Panc1 (cell line): ENCODE measurements at regions not wholly inside any gene's neighbourhood (a gene's known extent, or its start where the extent isn't known, plus 50 kb on each side); places are given as distances from the start of the nearest gene placed in this dataset.

Experiments
- ATAC-seq: fragments of 200-7000 bp; cut with Tn5 transposase; 2 replicates; pipeline ENCODE4 v1.9.1; 2020; ENCODE audit warnings: mild to moderate bottlenecking, moderate library complexity
- BruUV-seq: library from RNA; stranded (reverse); fragments of 400-500 nt; replicated peaks from 2 replicates; lab custom pipeline; 2021; lab: Mats Ljungman, UMichigan
- CTCF ChIA-PET: fragments of 300-600 bp; sonication (Branson Sonifier 250); formaldehyde crosslinking; loops from one replicate; lab custom pipeline; 2022; ENCODE audit warnings: antibody characterized with exemption; lab: Charles Lee
- POLR2A ChIA-PET: fragments of 300-600 bp; sonication (Branson Sonifier 250); formaldehyde crosslinking; loops from one replicate; lab custom pipeline; 2022; ENCODE audit warnings: antibody characterized with exemption; lab: Charles Lee
- DNase-seq: peaks from one replicate; pipeline ENCODE4 v3.0.0-alpha.2; 2010; ENCODE audit warnings: low read depth, low spot score
- H3K27ac ChIP-seq: 2 replicates; pipeline ENCODE4 v1.5.1; 2011; ENCODE audit warnings: mild to moderate bottlenecking, low read length, inconsistent platforms
- H3K27me3 ChIP-seq: fragments of 200-500 bp; sonication (Bioruptor generic); 2 replicates; pipeline ENCODE4 v1.6.0; 2014; ENCODE audit warnings: low read length, inconsistent platforms; ENCODE audit not compliant: control insufficient read depth, insufficient read depth
- H3K36me3 ChIP-seq: fragments of 200-500 bp; sonication (Bioruptor generic); 2 replicates; pipeline ENCODE4 v1.5.1; 2014; ENCODE audit warnings: inconsistent platforms, mild to moderate bottlenecking, low read length, moderate library complexity; ENCODE audit not compliant: control insufficient read depth, insufficient read depth
- H3K4me1 ChIP-seq: 2 replicates; pipeline ENCODE4 v1.5.1; 2011; ENCODE audit warnings: inconsistent platforms, mild to moderate bottlenecking, low read length, moderate library complexity; ENCODE audit not compliant: control insufficient read depth, insufficient read depth
- H3K4me3 ChIP-seq, 2 experiments: 2 replicates each; pipeline ENCODE4 v1.5.1; 2011 to 2012; ENCODE audit warnings: low read depth in 2 of 2, low read length in 2 of 2, mild to moderate bottlenecking in 2 of 2, inconsistent platforms in 1 of 2, moderate library complexity in 1 of 2
- H3K9me3 ChIP-seq: fragments of 200-500 bp; sonication (Bioruptor generic); 2 replicates; pipeline ENCODE4 v1.5.1; 2014; ENCODE audit warnings: low read depth, mild to moderate bottlenecking, inconsistent platforms, low read length, moderate library complexity; ENCODE audit not compliant: control insufficient read depth, insufficient read depth
- CTCF ChIP-seq: fragments of 450-650 bp; IDR thresholded peaks from 2 replicates; pipeline ENCODE4 v1.5.1; 2017; ENCODE audit warnings: mild to moderate bottlenecking
- POLR2AphosphoS5 ChIP-seq: IDR thresholded peaks from 2 replicates; pipeline ENCODE4 v1.6.1; 2012; ENCODE audit warnings: mild to moderate bottlenecking, low read depth, low read length, moderate library complexity
- SIN3A ChIP-seq: IDR thresholded peaks from 2 replicates; pipeline ENCODE4 v1.6.1; 2012; ENCODE audit warnings: low read depth, mild to moderate bottlenecking, low read length, moderate library complexity, borderline replicate concordance; ENCODE audit not compliant: insufficient read depth
- TCF7L2 ChIP-seq: IDR thresholded peaks from 2 replicates; pipeline ENCODE4 v1.6.1; 2011; ENCODE audit warnings: mild to moderate bottlenecking, low read depth, low read length, inconsistent platforms
- in situ Hi-C: cut with HindIII; loops from 2 replicates; pipeline ENCODE4 v1.10.0; 2016; ENCODE audit warnings: low sequenced_read_pairs, low pct_unique_long_range_greater_than_20kb
- intact Hi-C: fragments of 100-400 bp; cut with micrococcal nuclease; formaldehyde crosslinking; loops from one replicate; pipeline ENCODE4 v1.10.0; 2022; ENCODE audit not compliant: unreplicated experiment
- TF ChIP-seq, protein P1 (sequence below), 2 experiments: IDR thresholded peaks; 2 replicates each; pipeline ENCODE4 v1.6.1; 2011 to 2012; ENCODE audit warnings: low read depth in 2 of 2, control low read depth in 1 of 2, low read length in 1 of 2, mild to moderate bottlenecking in 1 of 2, moderate library complexity in 1 of 2; ENCODE audit not compliant: insufficient read depth in 1 of 2

DNA sequence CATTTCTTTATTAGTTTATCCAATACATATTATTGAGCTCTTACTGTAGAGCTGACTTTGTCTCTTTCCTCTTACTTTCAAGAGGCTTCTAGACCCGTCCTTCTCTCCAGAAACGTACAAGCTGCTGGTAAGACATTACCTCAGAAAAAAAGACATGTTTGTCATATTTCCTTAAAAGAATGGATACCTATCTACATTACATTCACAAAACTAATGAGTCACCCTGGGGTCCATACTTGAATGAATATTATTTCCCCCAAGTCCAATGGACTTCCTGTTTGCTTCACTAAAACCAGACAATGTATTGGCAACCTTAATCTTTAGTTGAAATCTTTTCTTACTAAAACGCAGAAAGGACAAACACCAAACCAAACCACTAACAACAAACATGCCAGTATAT lies 176.5 kb upstream of the CLNK start:
- Histone ChIP-seq H3K9me3 (no peaks in the 10 kb centered on the region), H3K27me3 (no peaks in the 10 kb centered on the region), H3K36me3 (no peaks in the 10 kb centered on the region), H3K4me1 (no peaks in the 10 kb centered on the region), H3K4me3 (no peak overlapping the region), H3K27ac (no peak overlapping the region)
- CTCF ChIA-PET: no interaction called here
- in situ Hi-C loops (no loop called here), intact Hi-C loops (no loop called here)
- BruUV-seq: no TSS peak
- TF ChIP-seq, protein P1, sequence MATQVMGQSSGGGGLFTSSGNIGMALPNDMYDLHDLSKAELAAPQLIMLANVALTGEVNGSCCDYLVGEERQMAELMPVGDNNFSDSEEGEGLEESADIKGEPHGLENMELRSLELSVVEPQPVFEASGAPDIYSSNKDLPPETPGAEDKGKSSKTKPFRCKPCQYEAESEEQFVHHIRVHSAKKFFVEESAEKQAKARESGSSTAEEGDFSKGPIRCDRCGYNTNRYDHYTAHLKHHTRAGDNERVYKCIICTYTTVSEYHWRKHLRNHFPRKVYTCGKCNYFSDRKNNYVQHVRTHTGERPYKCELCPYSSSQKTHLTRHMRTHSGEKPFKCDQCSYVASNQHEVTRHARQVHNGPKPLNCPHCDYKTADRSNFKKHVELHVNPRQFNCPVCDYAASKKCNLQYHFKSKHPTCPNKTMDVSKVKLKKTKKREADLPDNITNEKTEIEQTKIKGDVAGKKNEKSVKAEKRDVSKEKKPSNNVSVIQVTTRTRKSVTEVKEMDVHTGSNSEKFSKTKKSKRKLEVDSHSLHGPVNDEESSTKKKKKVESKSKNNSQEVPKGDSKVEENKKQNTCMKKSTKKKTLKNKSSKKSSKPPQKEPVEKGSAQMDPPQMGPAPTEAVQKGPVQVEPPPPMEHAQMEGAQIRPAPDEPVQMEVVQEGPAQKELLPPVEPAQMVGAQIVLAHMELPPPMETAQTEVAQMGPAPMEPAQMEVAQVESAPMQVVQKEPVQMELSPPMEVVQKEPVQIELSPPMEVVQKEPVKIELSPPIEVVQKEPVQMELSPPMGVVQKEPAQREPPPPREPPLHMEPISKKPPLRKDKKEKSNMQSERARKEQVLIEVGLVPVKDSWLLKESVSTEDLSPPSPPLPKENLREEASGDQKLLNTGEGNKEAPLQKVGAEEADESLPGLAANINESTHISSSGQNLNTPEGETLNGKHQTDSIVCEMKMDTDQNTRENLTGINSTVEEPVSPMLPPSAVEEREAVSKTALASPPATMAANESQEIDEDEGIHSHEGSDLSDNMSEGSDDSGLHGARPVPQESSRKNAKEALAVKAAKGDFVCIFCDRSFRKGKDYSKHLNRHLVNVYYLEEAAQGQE (IDR thresholded peaks at IDR 0.05; ENCODE audit: insufficient read depth in 1 of 2, low read depth in 2 of 2, low read length in 1 of 2): no peak
- TF ChIP-seq CTCF: no peak
- TF ChIP-seq SIN3A: no peak
- no peak for TF ChIP-seq TCF7L2
- no peak for TF ChIP-seq POLR2AphosphoS5
- POLR2A ChIA-PET: no interaction called here
- ATAC-seq (no peak), DNase-seq (no peak)

GRCh38 chr4:10856271-10856782 lies 171.8 kb upstream of the CLNK start:
- H3K4me3 ChIP-seq: no peak overlapping the region
- DNase-seq: no peak
- no peaks in the 10 kb centered on the region for H3K4me1 ChIP-seq
- intact Hi-C loops (no loop called here), in situ Hi-C loops (no loop called here)
- no TSS peak for BruUV-seq
- no peak overlapping the region for H3K27ac ChIP-seq
- ChIA-PET CTCF (no interaction called here), POLR2A (no interaction called here)
- TF ChIP-seq POLR2AphosphoS5: no peak
- TF ChIP-seq CTCF: no peak
- TF ChIP-seq SIN3A: no peak
- TF ChIP-seq TCF7L2: no peak
- TF ChIP-seq, protein P1 (IDR thresholded peaks at IDR 0.05; ENCODE audit: insufficient read depth in 1 of 2, low read depth in 2 of 2, low read length in 1 of 2): no peak
- no peaks in the 10 kb centered on the region for H3K9me3 ChIP-seq
- H3K27me3 ChIP-seq: no peaks in the 10 kb centered on the region
- no peak for ATAC-seq
- no peaks in the 10 kb centered on the region for H3K36me3 ChIP-seq
